Left ventricle myocardium inferior (tissue), 1 donor: ENCODE measurements at regions not wholly inside any gene's neighbourhood (a gene's known extent, or its start where the extent isn't known, plus 50 kb on each side); places are given as distances from the start of the nearest gene placed in this dataset.

Experiments used
- DNase-seq: peaks from one replicate; pipeline ENCODE4 v3.0.0-alpha.2; 2020
- H3K27ac ChIP-seq: fragments of 200-600 bp; replicated peaks from 2 replicates; pipeline ENCODE4 v1.8.0; 2021
- H3K27me3 ChIP-seq: fragments of 200-600 bp; 2 replicates; pipeline ENCODE4 v1.8.0; 2021; ENCODE audit warnings: low read depth
- H3K36me3 ChIP-seq: fragments of 200-600 bp; 2 replicates; pipeline ENCODE4 v1.8.0; 2021
- H3K4me1 ChIP-seq: fragments of 200-600 bp; 2 replicates; pipeline ENCODE4 v1.8.0; 2021
- H3K4me3 ChIP-seq: fragments of 200-600 bp; 2 replicates; pipeline ENCODE4 v1.8.0; 2021; ENCODE audit warnings: mild to moderate bottlenecking, moderate library complexity
- H3K9me3 ChIP-seq: fragments of 200-600 bp; replicated peaks from 2 replicates; pipeline ENCODE4 v1.8.0; 2021
- intact Hi-C: fragments of 100-400 bp; cut with micrococcal nuclease; formaldehyde crosslinking; loops from one replicate; pipeline ENCODE4 v1.11.0; 2022
- TF ChIP-seq, protein P1 (sequence below): fragments of 200-600 bp; IDR thresholded peaks from 2 replicates; pipeline ENCODE4 v1.8.0; 2021; ENCODE audit warnings: antibody characterized with exemption, mild to moderate bottlenecking, borderline replicate concordance
- donor health status: DM: no; HTN: yes; CAD: no; lungs with severe emphysema.

- no peak for DNase-seq
- H3K36me3 ChIP-seq = no peaks in the 10 kb centered on the region
- no peaks in the 10 kb centered on the region for H3K4me1 ChIP-seq
- H3K4me3 ChIP-seq = no peak overlapping the region
- no peaks in the 10 kb centered on the region for H3K27me3 ChIP-seq
- intact Hi-C loops = no loop called here
- no peak overlapping the region for H3K27ac ChIP-seq
- no peaks in the 10 kb centered on the region for H3K9me3 ChIP-seq
- TF ChIP-seq, protein P1, sequence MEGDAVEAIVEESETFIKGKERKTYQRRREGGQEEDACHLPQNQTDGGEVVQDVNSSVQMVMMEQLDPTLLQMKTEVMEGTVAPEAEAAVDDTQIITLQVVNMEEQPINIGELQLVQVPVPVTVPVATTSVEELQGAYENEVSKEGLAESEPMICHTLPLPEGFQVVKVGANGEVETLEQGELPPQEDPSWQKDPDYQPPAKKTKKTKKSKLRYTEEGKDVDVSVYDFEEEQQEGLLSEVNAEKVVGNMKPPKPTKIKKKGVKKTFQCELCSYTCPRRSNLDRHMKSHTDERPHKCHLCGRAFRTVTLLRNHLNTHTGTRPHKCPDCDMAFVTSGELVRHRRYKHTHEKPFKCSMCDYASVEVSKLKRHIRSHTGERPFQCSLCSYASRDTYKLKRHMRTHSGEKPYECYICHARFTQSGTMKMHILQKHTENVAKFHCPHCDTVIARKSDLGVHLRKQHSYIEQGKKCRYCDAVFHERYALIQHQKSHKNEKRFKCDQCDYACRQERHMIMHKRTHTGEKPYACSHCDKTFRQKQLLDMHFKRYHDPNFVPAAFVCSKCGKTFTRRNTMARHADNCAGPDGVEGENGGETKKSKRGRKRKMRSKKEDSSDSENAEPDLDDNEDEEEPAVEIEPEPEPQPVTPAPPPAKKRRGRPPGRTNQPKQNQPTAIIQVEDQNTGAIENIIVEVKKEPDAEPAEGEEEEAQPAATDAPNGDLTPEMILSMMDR = no peak
Observed at GRCh38 chr2:57868619-57869139, 177.9 kb upstream of the VRK2 start.

DNA sequence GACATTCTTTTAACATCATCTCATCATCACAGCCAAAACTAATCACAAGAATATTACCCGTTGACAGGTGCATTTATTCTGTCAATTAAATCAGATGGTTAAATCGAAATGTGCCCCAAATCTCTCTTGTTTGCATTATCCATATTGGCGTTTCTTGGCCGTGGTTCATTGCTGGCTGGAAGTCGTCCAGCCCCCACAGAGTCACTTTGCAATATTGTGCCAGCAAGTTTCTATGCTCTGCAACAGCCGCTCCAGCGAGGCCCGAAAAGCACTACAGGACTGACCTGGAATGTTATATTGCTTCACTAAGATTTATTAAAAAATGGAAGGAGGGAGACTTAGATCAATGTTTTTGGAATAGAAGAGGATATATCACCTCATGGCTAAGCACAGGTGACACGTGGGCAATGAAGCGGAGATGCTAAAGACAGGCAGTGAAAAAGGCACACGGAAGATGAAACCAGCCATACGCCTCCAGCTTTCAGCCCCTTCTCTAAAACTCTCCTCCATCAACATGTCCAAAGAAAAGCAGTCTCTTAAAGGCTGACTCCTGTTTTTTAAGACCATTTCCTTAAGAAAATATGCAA lies 176.8 kb upstream of the VRK2 start:
- H3K9me3 ChIP-seq = no peaks in the 10 kb centered on the region
- H3K27ac ChIP-seq = no peak overlapping the region
- intact Hi-C loops = no loop called here
- no peak for DNase-seq
- no peaks in the 10 kb centered on the region for H3K36me3 ChIP-seq
- TF ChIP-seq, protein P1 = no peak
- no peaks in the 10 kb centered on the region for H3K4me1 ChIP-seq
- H3K27me3 ChIP-seq = no peaks in the 10 kb centered on the region
- no peak overlapping the region for H3K4me3 ChIP-seq

DNA sequence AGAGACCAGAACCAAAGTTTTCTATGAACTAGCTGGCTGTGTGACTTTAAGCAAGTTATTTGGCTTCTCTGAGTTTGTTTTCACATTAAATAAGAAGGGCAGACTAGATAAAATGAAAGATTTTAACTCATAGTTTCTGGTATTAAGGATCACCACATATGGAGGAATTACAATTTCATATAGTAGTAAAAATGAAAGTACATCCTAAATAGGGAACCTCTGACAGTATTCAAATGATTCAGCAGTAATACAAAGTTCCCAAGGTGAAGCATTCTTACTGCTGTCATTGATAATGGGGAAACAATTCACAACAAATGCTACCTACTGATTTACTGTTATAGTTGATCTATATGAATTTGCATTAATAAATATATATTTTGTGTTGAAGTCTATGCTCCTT lies 170.3 kb upstream of the VRK2 start:
- Histone ChIP-seq H3K27ac (no peak overlapping the region), H3K4me3 (no peak overlapping the region), H3K9me3 (no peaks in the 10 kb centered on the region), H3K27me3 (no peaks in the 10 kb centered on the region), H3K4me1 (no peaks in the 10 kb centered on the region), H3K36me3 (no peaks in the 10 kb centered on the region)
- TF ChIP-seq, protein P1 = no peak
- intact Hi-C loops = no loop called here
- no peak for DNase-seq

DNA sequence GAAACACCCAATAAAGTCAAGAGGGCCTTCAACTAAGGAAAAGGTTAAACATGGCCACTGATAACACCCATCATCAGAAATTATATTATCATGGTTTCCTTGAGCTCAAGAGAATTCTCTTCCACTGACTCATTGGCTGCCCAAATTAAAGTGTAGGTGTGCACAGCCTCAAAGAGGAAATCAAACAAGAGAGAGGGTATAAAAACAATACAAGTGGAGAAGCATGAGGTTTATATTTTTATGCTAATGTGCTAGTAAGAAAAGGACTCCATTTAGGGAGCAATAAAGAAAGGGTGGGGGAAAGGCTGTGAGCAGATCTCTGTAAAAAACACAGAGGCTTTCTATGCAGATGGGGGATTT lies 168.8 kb upstream of the VRK2 start:
- TF ChIP-seq, protein P1 = no peak
- no peak for DNase-seq
- no peak overlapping the region for H3K27ac ChIP-seq
- H3K4me1 ChIP-seq = no peaks in the 10 kb centered on the region
- no peak overlapping the region for H3K4me3 ChIP-seq
- no peaks in the 10 kb centered on the region for H3K9me3 ChIP-seq
- intact Hi-C loops = no loop called here
- H3K27me3 ChIP-seq = no peaks in the 10 kb centered on the region
- H3K36me3 ChIP-seq = no peaks in the 10 kb centered on the region

DNA sequence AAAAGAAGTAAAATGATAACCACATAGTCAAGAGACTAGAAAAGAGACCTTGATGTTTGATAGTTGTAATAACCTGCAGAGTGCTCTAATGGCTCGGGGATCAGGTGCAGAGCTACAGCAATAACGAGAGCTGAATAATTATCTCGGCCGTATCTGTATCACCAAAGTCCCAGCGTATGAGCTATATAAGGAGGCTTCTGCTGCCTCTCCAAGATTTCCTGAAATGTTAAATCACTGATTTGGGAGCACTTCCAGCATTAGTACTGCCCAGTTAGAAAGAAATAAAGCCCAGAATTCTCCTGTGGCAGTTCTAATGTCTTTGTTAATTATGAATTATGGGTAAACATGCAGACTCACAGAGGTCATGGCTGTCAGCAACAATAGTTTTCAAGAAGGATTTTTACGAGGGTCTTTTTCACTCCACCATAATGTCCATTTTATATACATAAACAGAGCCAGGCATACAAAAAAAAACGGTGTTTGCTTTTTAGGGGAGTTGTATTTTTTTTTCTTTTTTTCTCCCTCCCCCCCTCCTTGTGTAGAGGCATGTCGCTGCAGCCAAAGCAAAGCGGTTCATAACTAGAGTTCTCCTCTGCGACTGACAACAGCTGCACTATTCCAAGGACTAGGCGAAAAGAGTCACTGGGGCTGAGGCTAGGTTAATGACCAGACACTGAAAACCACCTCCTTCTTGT lies 168.3 kb upstream of the VRK2 start:
- no peaks in the 10 kb centered on the region for H3K27me3 ChIP-seq
- H3K27ac ChIP-seq = no peak overlapping the region
- no peak overlapping the region for H3K4me3 ChIP-seq
- intact Hi-C loops = no loop called here
- H3K4me1 ChIP-seq = no peaks in the 10 kb centered on the region
- no peak for DNase-seq
- H3K36me3 ChIP-seq = no peaks in the 10 kb centered on the region
- TF ChIP-seq, protein P1 = no peak
- H3K9me3 ChIP-seq = no peaks in the 10 kb centered on the region
